OCI-LY1 (cell line): ENCODE measurements at regions not wholly inside any gene's neighbourhood (a gene's known extent, or its start where the extent isn't known, plus 50 kb on each side); places are given as distances from the start of the nearest gene placed in this dataset.

Experiments
- CTCF ChIP-seq: fragments of 200-600 bp; sonication (generic), shearing (Covaris generic); IDR thresholded peaks from 2 replicates; pipeline ENCODE4 v1.5.1; 2017; ENCODE audit warnings: mild to moderate bottlenecking, antibody characterized with exemption, low read length, moderate library complexity, mixed read lengths
- EZH2 ChIP-seq: fragments of 200-600 bp; sonication (generic), shearing (Covaris generic); IDR thresholded peaks from 2 replicates; pipeline ENCODE4 v1.8.0; 2017; ENCODE audit warnings: borderline replicate concordance, mixed run types, mild to moderate bottlenecking, antibody characterized with exemption, low read length, moderate library complexity, mixed read lengths

GRCh38 chr1:104056786-104057185 is 307.1 kb downstream of the AMY1C start:
- TF ChIP-seq CTCF (no peak), EZH2 (no peak)
